ENCODE measurements at regions not wholly inside any gene's neighbourhood (a gene's known extent, or its start where the extent isn't known, plus 50 kb on each side); places are given as distances from the start of the nearest gene placed in this dataset.

- TF ChIP-seq CTCF (conservative IDR thresholded peaks at IDR 0.05; ENCODE audit: low read depth): no peak
- DNase-seq (ENCODE audit: low spot score): no peak
- H3K27ac ChIP-seq: no peak overlapping the region
- CTCF ChIA-PET: interaction anchor here (0.9 kb wide), 1 partner anchor 229 kb away, joined by 3 read pairs; no protein-coding TSS in a partner anchor
- POLR2A ChIA-PET (ENCODE audit: low non-redundant PET): no interaction called here
These were observed 363.8 kb upstream of the RASGRP1 start for GRCh38 chr15:38928431-38928830.

- no peak for DNase-seq (ENCODE audit: low spot score)
- TF ChIP-seq CTCF (conservative IDR thresholded peaks at IDR 0.05; ENCODE audit: low read depth): no peak
- POLR2A ChIA-PET (ENCODE audit: low non-redundant PET): no interaction called here
- CTCF ChIA-PET: no interaction called here
- no peak overlapping the region for H3K27ac ChIP-seq
These were observed 366.4 kb upstream of the RASGRP1 start for GRCh38 chr15:38930851-38931572.

- no peak for DNase-seq (ENCODE audit: low spot score)
- ChIA-PET POLR2A (ENCODE audit: low non-redundant PET) (no interaction called here), CTCF (no interaction called here)
- H3K27ac ChIP-seq: no peak overlapping the region
- TF ChIP-seq CTCF (conservative IDR thresholded peaks at IDR 0.05; ENCODE audit: low read depth): no peak
These were observed 376.9 kb upstream of the RASGRP1 start for GRCh38 chr15:38941399-38941953.

GRCh38 chr15:38944536-38944935, 379.9 kb upstream of the RASGRP1 start:
- CTCF ChIA-PET: interaction anchor here (0.6 kb wide), 1 partner anchor 139 kb away, joined by 3 read pairs; no protein-coding TSS in a partner anchor

GRCh38 chr15:38945551-38946298, 381.1 kb upstream of the RASGRP1 start:
- H3K27ac ChIP-seq: no peak overlapping the region
- no peak for DNase-seq (ENCODE audit: low spot score)
- TF ChIP-seq CTCF (conservative IDR thresholded peaks at IDR 0.05; ENCODE audit: low read depth): no peak
- CTCF ChIA-PET: interaction anchor here (0.6 kb wide), 1 partner anchor 9 kb away, joined by 3 read pairs; no protein-coding TSS in a partner anchor
- POLR2A ChIA-PET (ENCODE audit: low non-redundant PET): no interaction called here

More at GRCh38 chr15:38944536-38944935, 379.9 kb upstream of the RASGRP1 start:
- no peak for TF ChIP-seq CTCF (conservative IDR thresholded peaks at IDR 0.05; ENCODE audit: low read depth)
- POLR2A ChIA-PET (ENCODE audit: low non-redundant PET): no interaction called here
- no peak for DNase-seq (ENCODE audit: low spot score)
- no peak overlapping the region for H3K27ac ChIP-seq

- ChIA-PET POLR2A (ENCODE audit: low non-redundant PET) (no interaction called here), CTCF (interaction anchor here (0.6 kb wide), 1 partner anchor 8 kb away, joined by 3 read pairs; no protein-coding TSS in a partner anchor)
- no peak for TF ChIP-seq CTCF (conservative IDR thresholded peaks at IDR 0.05; ENCODE audit: low read depth)
- no peak for DNase-seq (ENCODE audit: low spot score)
- no peak overlapping the region for H3K27ac ChIP-seq
These were observed 389.5 kb upstream of the RASGRP1 start for GRCh38 chr15:38954090-38954489.

All from RWPE1 (cell line).